ENCODE measurements at regions not wholly inside any gene's neighbourhood (a gene's known extent, or its start where the extent isn't known, plus 50 kb on each side); places are given as distances from the start of the nearest gene placed in this dataset.

DNA sequence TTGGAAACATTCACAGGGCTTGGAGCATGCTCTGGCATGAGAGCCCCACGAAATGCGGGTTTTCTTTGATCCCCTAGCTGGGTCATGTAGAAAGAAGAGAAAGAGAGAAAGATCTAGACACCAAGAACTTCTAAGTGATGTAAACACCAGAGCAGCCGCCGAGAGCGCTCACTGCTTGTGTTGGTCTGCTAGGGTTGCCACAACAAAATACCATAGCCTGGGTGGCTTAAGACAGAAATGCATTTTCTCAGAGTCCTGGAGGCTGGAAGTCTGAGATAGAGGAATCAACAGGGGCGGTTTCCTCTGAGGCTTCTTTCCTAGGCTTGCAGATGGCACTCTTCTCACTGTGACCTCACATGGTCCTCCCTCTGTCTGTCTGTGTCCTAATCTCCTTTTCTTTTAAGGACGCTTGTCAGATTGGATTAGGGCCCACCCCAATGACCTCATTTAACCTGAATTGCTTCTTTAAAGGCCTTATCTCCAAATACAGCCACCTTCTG lies 139.5 kb downstream of the CYLD start:
- TF ChIP-seq, protein P1, sequence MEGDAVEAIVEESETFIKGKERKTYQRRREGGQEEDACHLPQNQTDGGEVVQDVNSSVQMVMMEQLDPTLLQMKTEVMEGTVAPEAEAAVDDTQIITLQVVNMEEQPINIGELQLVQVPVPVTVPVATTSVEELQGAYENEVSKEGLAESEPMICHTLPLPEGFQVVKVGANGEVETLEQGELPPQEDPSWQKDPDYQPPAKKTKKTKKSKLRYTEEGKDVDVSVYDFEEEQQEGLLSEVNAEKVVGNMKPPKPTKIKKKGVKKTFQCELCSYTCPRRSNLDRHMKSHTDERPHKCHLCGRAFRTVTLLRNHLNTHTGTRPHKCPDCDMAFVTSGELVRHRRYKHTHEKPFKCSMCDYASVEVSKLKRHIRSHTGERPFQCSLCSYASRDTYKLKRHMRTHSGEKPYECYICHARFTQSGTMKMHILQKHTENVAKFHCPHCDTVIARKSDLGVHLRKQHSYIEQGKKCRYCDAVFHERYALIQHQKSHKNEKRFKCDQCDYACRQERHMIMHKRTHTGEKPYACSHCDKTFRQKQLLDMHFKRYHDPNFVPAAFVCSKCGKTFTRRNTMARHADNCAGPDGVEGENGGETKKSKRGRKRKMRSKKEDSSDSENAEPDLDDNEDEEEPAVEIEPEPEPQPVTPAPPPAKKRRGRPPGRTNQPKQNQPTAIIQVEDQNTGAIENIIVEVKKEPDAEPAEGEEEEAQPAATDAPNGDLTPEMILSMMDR (IDR thresholded peaks at IDR 0.05; ENCODE audit: low read depth, low read length) = no peak
- TF ChIP-seq EZH2phosphoT487 (IDR thresholded peaks at IDR 0.05; ENCODE audit: low read depth) = no peak
